ENCODE measurements at regions not wholly inside any gene's neighbourhood (a gene's known extent, or its start where the extent isn't known, plus 50 kb on each side); places are given as distances from the start of the nearest gene placed in this dataset.

DNA sequence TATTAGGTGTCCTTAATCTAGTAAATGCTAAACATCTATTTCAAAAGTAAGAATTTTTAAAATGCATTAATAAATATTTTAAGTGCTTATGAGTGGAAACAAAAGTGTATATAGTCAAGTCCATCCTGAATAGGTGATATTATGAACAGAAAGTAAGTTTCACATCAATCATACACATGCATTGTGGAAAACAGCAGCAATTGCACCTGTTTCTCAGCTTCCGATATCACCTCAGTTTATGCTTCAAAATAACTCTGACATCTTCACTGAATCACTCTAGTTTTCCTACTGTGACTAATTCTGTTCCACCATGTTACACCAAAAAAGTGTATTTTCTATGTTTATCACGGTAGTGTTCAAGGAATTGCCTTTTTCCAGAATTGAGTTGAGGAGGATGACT is 172.6 kb upstream of the MANEA start:
- TF ChIP-seq PAX5 (IDR thresholded peaks at IDR 0.05; ENCODE audit: insufficient read depth, low read length, severe bottlenecking) (no peak), POLR2AphosphoS5 (IDR thresholded peaks at IDR 0.05; ENCODE audit: low read depth, low read length) (no peak), TAF1 (IDR thresholded peaks at IDR 0.05; ENCODE audit: low read depth, low read length) (no peak), POU2F2 (IDR thresholded peaks at IDR 0.05; ENCODE audit: low read depth, low read length) (no peak), POLR2A (IDR thresholded peaks at IDR 0.05; ENCODE audit: low read depth, low read length) (no peak), SPI1 (IDR thresholded peaks at IDR 0.05; ENCODE audit: low read depth, low read length) (no peak)
- FAIRE-seq, result no peak
- DNase-seq (ENCODE audit: insufficient read length, low spot score), result no peak

DNA sequence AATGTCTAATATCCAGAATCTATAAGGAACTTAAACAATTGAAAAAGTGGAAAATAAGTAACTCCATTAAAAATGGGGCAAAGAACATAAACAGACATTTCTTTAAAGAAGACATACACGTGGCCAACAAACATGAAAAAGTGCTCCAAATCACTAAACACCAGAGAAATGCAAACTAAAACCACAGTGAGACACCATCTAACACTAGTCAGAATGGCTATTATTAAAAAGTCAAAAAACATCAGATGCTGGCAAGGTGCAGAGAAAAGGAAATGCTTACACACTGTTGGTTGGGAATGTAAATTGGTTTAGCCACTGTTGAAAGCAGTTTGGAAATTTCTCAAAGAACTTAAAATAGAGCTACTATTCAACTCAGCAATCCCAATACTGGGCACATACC is 169.2 kb upstream of the MANEA start:
- no peak for TF ChIP-seq PAX5 (IDR thresholded peaks at IDR 0.05; ENCODE audit: insufficient read depth, low read length, severe bottlenecking)
- no peak for FAIRE-seq
- DNase-seq (ENCODE audit: insufficient read length, low spot score), result no peak

DNA sequence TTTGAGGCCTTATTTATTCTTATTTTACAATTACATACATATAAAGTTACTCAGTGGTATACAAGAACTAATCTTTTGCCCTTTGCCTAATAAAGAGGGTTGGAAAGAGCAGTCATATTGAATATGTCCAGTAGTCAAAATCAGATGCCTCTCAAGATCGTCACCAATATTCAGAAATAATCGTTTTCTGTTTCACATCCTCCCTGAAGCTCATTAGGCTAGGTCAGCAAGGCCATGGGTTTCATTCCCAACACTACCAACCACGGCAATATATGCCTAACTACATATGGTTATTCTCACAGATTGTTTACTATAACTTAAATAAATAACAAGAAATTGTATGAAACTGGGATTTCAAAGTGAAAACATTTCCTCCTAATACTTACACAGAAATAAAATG is 167.2 kb upstream of the MANEA start:
- no peak for FAIRE-seq
- no peak for DNase-seq (ENCODE audit: insufficient read length, low spot score)
- TF ChIP-seq POU2F2 (IDR thresholded peaks at IDR 0.05; ENCODE audit: low read depth, low read length), result no peak
- TF ChIP-seq TAF1 (IDR thresholded peaks at IDR 0.05; ENCODE audit: low read depth, low read length), result no peak

DNA sequence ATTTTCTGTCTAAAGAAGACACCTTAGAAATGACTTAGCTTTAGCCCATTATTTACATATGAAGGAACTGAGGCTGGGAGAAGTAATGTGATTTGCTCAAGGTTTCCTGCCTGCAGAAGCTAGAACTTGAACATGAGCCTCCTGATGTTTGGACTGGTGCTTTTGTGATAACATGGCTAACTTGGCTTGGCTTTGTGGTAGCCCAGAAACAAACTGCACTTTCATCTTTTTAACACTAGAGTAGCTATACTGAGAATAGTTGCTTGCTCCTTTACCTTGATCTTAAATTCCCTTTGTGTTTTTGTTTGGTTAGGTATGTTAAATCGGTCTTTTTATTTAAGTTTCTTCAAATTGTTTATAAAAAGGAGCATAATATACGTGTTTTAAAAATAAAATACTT is 163.5 kb upstream of the MANEA start:
- no peak for TF ChIP-seq SPI1 (IDR thresholded peaks at IDR 0.05; ENCODE audit: low read depth, low read length)
- no peak for DNase-seq (ENCODE audit: insufficient read length, low spot score)
- no peak for FAIRE-seq

DNA sequence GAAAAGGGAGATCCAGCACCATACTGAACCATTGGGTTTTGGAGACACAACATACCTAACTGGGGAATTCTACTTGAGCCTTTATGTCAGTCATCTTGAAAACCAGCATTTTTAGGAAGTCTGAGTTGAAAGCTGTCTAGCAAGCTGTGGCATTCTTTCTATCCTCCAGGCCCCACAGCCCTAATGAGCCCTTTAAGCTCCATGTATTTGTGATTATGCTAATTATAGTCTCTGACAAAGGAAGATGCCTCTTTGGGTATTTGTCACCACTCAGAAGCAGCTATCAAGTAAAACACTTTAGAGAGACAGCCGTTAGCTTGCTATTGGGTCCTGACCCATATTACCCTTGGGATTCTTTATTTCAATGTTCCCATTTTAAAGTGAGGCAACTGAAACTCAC is 159.5 kb upstream of the MANEA start:
- FAIRE-seq, result no peak
- no peak for DNase-seq (ENCODE audit: insufficient read length, low spot score)
- TF ChIP-seq POLR2A (IDR thresholded peaks at IDR 0.05; ENCODE audit: low read depth, low read length) (no peak), POLR2AphosphoS5 (IDR thresholded peaks at IDR 0.05; ENCODE audit: low read depth, low read length) (no peak), TAF1 (IDR thresholded peaks at IDR 0.05; ENCODE audit: low read depth, low read length) (no peak), POU2F2 (IDR thresholded peaks at IDR 0.05; ENCODE audit: low read depth, low read length) (no peak), PAX5 (IDR thresholded peaks at IDR 0.05; ENCODE audit: insufficient read depth, low read length, severe bottlenecking) (no peak), SPI1 (IDR thresholded peaks at IDR 0.05; ENCODE audit: low read depth, low read length) (no peak)

DNA sequence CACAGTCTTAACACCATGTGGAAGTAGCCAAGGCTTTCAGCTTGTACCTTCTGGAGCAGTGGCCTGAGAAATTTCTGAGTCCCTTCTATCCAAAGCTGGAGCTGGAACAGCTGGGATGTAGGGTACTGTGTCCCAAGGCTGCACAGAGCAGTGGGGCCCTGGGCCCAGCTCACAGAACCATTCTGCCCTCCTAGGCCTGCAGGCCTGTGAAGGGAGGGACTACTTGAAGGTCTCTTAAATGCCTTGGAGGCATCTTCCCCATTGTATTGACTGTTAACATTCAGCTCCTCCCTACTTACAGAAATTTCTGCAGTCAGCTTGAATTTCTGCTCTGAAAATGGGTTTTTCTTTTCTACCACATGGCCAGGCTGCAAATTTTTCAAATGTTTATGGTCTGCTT is 156.5 kb upstream of the MANEA start:
- TF ChIP-seq POLR2A (IDR thresholded peaks at IDR 0.05; ENCODE audit: low read depth, low read length) (no peak), TAF1 (IDR thresholded peaks at IDR 0.05; ENCODE audit: low read depth, low read length) (no peak), PAX5 (IDR thresholded peaks at IDR 0.05; ENCODE audit: insufficient read depth, low read length, severe bottlenecking) (no peak), POU2F2 (IDR thresholded peaks at IDR 0.05; ENCODE audit: low read depth, low read length) (no peak), SPI1 (IDR thresholded peaks at IDR 0.05; ENCODE audit: low read depth, low read length) (no peak), POLR2AphosphoS5 (IDR thresholded peaks at IDR 0.05; ENCODE audit: low read depth, low read length) (no peak)
- FAIRE-seq, result no peak
- DNase-seq (ENCODE audit: insufficient read length, low spot score), result no peak

DNA sequence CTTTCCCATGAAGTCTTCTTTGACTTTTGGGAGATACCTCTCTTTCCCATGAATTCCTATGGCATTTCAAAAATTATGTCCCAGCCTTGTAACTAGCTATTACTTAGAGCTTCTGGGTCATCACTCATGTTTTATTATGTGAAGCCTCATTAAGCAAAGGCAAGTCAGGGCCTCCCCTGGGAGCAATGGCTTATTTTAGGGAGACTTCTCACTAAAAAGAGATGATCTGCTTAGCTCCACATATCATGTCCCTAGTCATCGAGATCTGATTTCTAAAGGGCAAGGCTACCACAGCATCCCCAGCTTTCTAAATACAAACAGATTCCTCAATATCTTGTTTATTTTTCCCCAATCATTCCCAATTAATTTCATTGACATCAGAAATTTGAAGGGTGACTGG is 154.0 kb upstream of the MANEA start:
- no peak for TF ChIP-seq PAX5 (IDR thresholded peaks at IDR 0.05; ENCODE audit: insufficient read depth, low read length, severe bottlenecking)
- TF ChIP-seq SPI1 (IDR thresholded peaks at IDR 0.05; ENCODE audit: low read depth, low read length), result no peak
- no peak for TF ChIP-seq POLR2AphosphoS5 (IDR thresholded peaks at IDR 0.05; ENCODE audit: low read depth, low read length)
- TF ChIP-seq POLR2A (IDR thresholded peaks at IDR 0.05; ENCODE audit: low read depth, low read length), result no peak
- no peak for TF ChIP-seq POU2F2 (IDR thresholded peaks at IDR 0.05; ENCODE audit: low read depth, low read length)
- TF ChIP-seq TAF1 (IDR thresholded peaks at IDR 0.05; ENCODE audit: low read depth, low read length), result no peak
- DNase-seq (ENCODE audit: insufficient read length, low spot score) (no peak), FAIRE-seq (no peak)

DNA sequence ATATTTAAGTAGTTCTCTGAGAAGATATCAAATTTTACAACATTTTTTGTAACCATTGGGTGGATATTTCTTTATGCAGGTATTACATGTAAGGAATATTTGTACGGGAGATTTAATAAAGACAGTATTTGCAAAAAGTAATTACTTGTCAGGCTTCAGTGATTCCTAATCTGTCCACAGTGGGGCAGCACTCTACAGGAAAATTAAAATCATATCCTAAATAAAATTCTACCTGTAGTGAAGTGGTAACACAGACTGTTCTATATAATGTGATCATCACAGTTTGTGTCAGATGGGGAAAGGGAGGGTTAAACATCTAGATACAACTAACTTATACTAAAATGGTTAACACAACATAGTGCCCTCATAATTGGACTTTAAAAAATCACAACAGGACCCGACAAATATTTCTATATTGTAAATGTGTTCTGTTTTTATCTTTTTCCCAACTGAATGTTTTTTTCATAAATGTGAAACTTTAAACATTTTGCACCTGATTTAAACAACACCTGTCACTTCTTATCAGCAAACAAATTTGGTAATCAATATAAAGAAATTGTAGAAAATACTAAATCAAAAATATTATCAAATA is 145.6 kb upstream of the MANEA start:
- DNase-seq (ENCODE audit: insufficient read length, low spot score), result peak; percentile 3
- FAIRE-seq, result no peak
- TF ChIP-seq POLR2AphosphoS5 (IDR thresholded peaks at IDR 0.05; ENCODE audit: low read depth, low read length) (no peak), POU2F2 (IDR thresholded peaks at IDR 0.05; ENCODE audit: low read depth, low read length) (no peak)

DNA sequence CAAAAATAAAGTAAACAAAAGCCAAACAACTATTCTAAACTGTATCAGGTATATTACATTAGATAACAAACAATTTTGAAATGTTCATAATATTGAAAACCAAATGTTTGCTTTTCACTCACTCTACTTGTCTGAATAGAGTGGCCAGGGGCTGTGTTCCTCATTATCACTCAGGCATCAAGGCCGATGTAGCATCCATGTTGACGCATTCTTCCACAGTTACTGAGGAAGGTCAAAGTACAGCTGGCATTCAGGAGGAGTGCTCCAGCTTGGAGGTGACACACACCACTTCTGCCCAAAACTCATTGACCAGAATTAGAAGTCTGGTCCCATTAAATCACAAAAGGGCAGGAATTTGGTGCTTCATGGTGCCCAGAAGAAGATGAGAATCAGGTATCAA is 137.6 kb upstream of the MANEA start:
- TF ChIP-seq SPI1 (IDR thresholded peaks at IDR 0.05; ENCODE audit: low read depth, low read length) (no peak), POLR2AphosphoS5 (IDR thresholded peaks at IDR 0.05; ENCODE audit: low read depth, low read length) (no peak), POU2F2 (IDR thresholded peaks at IDR 0.05; ENCODE audit: low read depth, low read length) (no peak), TAF1 (IDR thresholded peaks at IDR 0.05; ENCODE audit: low read depth, low read length) (no peak), PAX5 (IDR thresholded peaks at IDR 0.05; ENCODE audit: insufficient read depth, low read length, severe bottlenecking) (no peak), POLR2A (IDR thresholded peaks at IDR 0.05; ENCODE audit: low read depth, low read length) (no peak)
- DNase-seq (ENCODE audit: insufficient read length, low spot score), result no peak
- FAIRE-seq, result no peak

DNA sequence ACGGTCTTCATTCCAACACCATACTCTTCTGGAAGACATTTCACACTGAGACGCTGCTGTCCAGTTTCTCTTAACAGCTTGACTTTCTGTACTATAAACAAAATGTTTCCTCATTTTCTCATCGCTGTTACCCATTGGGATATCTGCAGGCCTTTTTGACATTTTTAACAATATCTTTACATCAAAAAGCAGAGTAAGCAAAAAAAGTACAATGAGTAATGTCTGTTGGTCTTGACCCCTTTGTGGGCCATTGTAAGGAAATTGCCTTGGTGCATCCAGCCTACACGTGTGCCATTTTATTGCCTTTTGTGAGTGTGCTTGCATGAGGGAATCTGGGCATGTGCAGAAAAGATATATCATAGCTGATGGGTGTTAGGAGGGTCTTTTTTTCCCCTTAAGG is 129.1 kb upstream of the MANEA start:
- DNase-seq (ENCODE audit: insufficient read length, low spot score) (no peak), FAIRE-seq (no peak)
- TF ChIP-seq PAX5 (IDR thresholded peaks at IDR 0.05; ENCODE audit: insufficient read depth, low read length, severe bottlenecking), result no peak
- no peak for TF ChIP-seq POLR2AphosphoS5 (IDR thresholded peaks at IDR 0.05; ENCODE audit: low read depth, low read length)
- TF ChIP-seq POLR2A (IDR thresholded peaks at IDR 0.05; ENCODE audit: low read depth, low read length), result no peak
- no peak for TF ChIP-seq TAF1 (IDR thresholded peaks at IDR 0.05; ENCODE audit: low read depth, low read length)
- no peak for TF ChIP-seq SPI1 (IDR thresholded peaks at IDR 0.05; ENCODE audit: low read depth, low read length)
- no peak for TF ChIP-seq POU2F2 (IDR thresholded peaks at IDR 0.05; ENCODE audit: low read depth, low read length)

DNA sequence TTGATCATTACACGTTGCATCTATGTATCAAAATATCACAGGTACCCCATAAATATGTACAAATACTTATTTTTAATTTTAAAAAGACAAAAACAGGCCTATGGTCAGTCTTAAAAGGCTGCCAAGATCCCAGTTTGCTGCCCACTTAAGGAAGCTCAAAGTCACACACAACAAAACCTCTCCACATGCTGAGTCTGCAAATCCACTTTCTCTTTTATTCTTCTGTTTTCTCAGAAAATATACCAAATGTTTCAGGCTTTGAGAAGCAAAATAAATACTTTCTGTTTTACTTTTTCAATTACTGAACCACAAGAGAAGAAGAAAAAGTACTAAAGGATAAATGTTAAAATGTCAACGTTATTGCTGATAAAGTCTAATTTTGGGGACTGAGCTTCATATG is 107.8 kb upstream of the MANEA start:
- no peak for DNase-seq (ENCODE audit: insufficient read length, low spot score)
- TF ChIP-seq SPI1 (IDR thresholded peaks at IDR 0.05; ENCODE audit: low read depth, low read length), result no peak
- TF ChIP-seq PAX5 (IDR thresholded peaks at IDR 0.05; ENCODE audit: insufficient read depth, low read length, severe bottlenecking), result no peak
- TF ChIP-seq POLR2A (IDR thresholded peaks at IDR 0.05; ENCODE audit: low read depth, low read length), result no peak
- TF ChIP-seq TAF1 (IDR thresholded peaks at IDR 0.05; ENCODE audit: low read depth, low read length), result no peak
- TF ChIP-seq POLR2AphosphoS5 (IDR thresholded peaks at IDR 0.05; ENCODE audit: low read depth, low read length), result no peak
- no peak for TF ChIP-seq POU2F2 (IDR thresholded peaks at IDR 0.05; ENCODE audit: low read depth, low read length)
- no peak for FAIRE-seq

All from GM12891 (cell line).